Neural crest cell (in vitro differentiated cells): ENCODE measurements at regions not wholly inside any gene's neighbourhood (a gene's known extent, or its start where the extent isn't known, plus 50 kb on each side); places are given as distances from the start of the nearest gene placed in this dataset.
"Not testable (repeated sequence)": the region's sequence is repeated elsewhere in the genome, so short reads cannot be mapped to it uniquely, and the experiment has no call there.

Source experiments
- DNase-seq: peaks from one replicate; pipeline ENCODE4 v3.0.0; 2021; ENCODE audit warnings: low read depth, mixed read lengths, low spot score
- H3K27ac Mint-ChIP-seq: one replicate; pipeline ENCODE4 v1.8.0; 2021; ENCODE audit warnings: mild to moderate bottlenecking, mixed read lengths; ENCODE audit not compliant: unreplicated experiment
- H3K27me3 Mint-ChIP-seq: 2 replicates; pipeline ENCODE4 v1.8.0; 2021; ENCODE audit warnings: low read depth, mild to moderate bottlenecking, mixed read lengths
- H3K36me3 Mint-ChIP-seq: 2 replicates; pipeline ENCODE4 v1.8.0; 2021; ENCODE audit warnings: low read depth, mild to moderate bottlenecking, mixed read lengths
- H3K4me1 Mint-ChIP-seq: 2 replicates; pipeline ENCODE4 v1.8.0; 2021; ENCODE audit warnings: mixed read lengths
- H3K4me3 Mint-ChIP-seq: one replicate; pipeline ENCODE4 v1.8.0; 2021; ENCODE audit warnings: mild to moderate bottlenecking, mixed read lengths
- H3K9me3 Mint-ChIP-seq: 2 replicates; pipeline ENCODE4 v1.8.0; 2021; ENCODE audit warnings: mixed read lengths
- TF ChIP-seq, protein P1 (sequence below): fragments of 200-600 bp; sonication (generic); conservative IDR thresholded peaks from 2 replicates; pipeline ENCODE4 v1.5.0; 2021; ENCODE audit warnings: antibody characterized with exemption, mild to moderate bottlenecking

DNA sequence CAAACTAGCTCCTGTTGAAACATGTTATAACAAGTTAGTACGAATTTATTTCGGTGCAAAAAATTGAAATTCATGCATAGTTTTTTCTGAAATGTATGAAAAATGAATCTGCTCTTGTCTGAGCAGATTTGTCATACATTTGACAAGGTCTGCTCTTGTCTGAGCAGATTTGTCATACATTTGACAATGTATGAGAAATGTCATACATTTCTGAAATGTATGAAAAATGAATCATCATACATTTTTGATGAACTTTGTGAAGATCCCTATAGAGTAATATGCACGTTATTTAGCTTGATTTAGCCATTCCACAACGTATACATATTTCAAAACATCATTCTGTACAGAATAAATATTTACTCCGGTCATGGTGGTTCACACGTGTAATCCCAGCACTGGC is 85.9 kb upstream of the PARP8 start:
- TF ChIP-seq, protein P1, sequence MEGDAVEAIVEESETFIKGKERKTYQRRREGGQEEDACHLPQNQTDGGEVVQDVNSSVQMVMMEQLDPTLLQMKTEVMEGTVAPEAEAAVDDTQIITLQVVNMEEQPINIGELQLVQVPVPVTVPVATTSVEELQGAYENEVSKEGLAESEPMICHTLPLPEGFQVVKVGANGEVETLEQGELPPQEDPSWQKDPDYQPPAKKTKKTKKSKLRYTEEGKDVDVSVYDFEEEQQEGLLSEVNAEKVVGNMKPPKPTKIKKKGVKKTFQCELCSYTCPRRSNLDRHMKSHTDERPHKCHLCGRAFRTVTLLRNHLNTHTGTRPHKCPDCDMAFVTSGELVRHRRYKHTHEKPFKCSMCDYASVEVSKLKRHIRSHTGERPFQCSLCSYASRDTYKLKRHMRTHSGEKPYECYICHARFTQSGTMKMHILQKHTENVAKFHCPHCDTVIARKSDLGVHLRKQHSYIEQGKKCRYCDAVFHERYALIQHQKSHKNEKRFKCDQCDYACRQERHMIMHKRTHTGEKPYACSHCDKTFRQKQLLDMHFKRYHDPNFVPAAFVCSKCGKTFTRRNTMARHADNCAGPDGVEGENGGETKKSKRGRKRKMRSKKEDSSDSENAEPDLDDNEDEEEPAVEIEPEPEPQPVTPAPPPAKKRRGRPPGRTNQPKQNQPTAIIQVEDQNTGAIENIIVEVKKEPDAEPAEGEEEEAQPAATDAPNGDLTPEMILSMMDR, result no peak
- no peak overlapping the region for H3K27ac Mint-ChIP-seq
- H3K9me3 Mint-ChIP-seq, result no peaks in the 10 kb centered on the region
- H3K4me1 Mint-ChIP-seq, result no peaks in the 10 kb centered on the region
- no peak overlapping the region for H3K4me3 Mint-ChIP-seq
- H3K36me3 Mint-ChIP-seq, result no peaks in the 10 kb centered on the region
- no peaks in the 10 kb centered on the region for H3K27me3 Mint-ChIP-seq
- no peak for DNase-seq

DNA sequence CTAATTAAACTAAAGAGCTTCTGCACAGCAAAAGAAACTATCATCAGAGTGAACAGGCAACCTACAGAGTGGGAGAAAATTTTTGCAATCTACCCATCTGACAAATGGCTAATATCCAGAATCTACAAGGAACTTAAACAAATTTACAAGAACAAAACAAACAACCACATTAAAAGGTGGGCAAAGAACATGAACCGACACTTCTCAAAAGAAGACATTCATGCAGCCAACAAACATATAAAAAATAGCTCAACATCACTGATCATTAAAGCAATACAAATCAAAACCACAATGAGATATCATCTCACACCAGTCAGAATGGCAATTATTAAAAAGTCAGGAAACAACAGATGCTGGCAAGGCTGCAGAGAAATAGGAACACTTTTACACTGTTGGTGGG is 84.6 kb upstream of the PARP8 start:
- H3K27me3 Mint-ChIP-seq, H3K9me3 Mint-ChIP-seq, H3K4me3 Mint-ChIP-seq, H3K36me3 Mint-ChIP-seq, DNase-seq, H3K4me1 Mint-ChIP-seq, H3K27ac Mint-ChIP-seq: not testable (repeated sequence)

DNA sequence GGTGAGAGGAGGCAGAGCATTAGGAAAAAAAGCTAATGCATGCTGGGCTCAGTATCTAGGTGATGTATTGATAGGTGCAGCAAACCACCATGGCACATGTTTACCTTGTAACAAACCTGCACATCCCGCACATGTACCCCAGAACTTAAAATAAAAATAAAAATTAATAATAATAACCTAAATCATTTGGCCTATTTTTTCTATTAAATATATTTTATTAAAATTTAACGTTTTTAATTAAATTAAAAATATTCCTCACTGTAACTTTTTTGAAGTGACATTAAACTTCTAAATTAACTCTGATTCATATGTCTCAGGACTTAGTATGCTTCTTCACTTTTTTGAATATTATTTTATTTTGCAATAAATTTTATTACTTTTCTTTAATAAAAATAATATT is 83.7 kb upstream of the PARP8 start:
- no peak for DNase-seq
- H3K4me3 Mint-ChIP-seq, result no peak overlapping the region
- H3K9me3 Mint-ChIP-seq, result no peaks in the 10 kb centered on the region
- H3K4me1 Mint-ChIP-seq, result no peaks in the 10 kb centered on the region
- no peak overlapping the region for H3K27ac Mint-ChIP-seq
- H3K36me3 Mint-ChIP-seq, result no peaks in the 10 kb centered on the region
- no peaks in the 10 kb centered on the region for H3K27me3 Mint-ChIP-seq
- TF ChIP-seq, protein P1, result no peak

DNA sequence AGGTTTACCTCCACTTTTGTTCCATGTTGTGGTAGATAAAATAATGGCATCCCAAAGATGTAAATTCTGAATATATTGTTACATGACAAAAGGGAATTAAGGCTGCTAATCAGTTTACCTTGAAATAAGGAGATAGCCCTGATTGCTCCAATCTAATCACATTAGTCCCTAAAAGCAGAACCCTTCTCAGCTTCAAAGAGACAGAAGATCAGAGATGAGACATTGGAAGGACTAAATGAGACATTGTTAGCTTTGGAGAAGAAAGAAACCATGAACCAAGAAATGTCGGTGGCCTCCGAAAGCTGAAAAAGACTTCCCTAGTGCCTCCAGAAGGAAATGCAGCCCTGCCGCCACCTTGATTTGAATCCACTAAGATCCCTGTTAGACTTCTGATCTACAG is 82.8 kb upstream of the PARP8 start:
- DNase-seq, result no peak
- H3K36me3 Mint-ChIP-seq, result no peaks in the 10 kb centered on the region
- no peak overlapping the region for H3K4me3 Mint-ChIP-seq
- no peaks in the 10 kb centered on the region for H3K9me3 Mint-ChIP-seq
- H3K27me3 Mint-ChIP-seq, result no peaks in the 10 kb centered on the region
- TF ChIP-seq, protein P1, result no peak
- no peak overlapping the region for H3K27ac Mint-ChIP-seq
- no peaks in the 10 kb centered on the region for H3K4me1 Mint-ChIP-seq

DNA sequence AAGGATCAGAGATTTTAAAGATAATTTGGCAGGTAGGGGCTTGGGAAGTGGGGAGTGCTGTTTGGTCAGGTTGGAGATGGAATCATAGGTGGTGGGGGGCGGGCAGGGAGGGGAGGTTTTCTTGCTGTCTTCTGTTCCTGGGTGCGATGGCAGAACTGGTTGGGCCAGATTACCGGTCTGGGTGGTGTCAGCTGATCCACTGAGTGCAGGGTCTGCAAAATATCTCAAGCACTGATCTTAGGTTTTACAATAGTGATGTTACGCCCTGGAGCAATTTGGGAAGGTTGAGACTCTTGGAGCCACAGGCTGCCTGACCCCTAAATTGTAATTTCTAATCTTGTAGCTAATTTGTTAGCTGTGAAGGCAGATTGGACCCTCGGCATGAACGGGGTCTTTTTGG is 78.0 kb upstream of the PARP8 start:
- peak overlapping the region; percentile 28 for H3K27ac Mint-ChIP-seq
- not testable (repeated sequence) for H3K27me3 Mint-ChIP-seq, H3K9me3 Mint-ChIP-seq, DNase-seq, H3K4me1 Mint-ChIP-seq, H3K4me3 Mint-ChIP-seq, H3K36me3 Mint-ChIP-seq

DNA sequence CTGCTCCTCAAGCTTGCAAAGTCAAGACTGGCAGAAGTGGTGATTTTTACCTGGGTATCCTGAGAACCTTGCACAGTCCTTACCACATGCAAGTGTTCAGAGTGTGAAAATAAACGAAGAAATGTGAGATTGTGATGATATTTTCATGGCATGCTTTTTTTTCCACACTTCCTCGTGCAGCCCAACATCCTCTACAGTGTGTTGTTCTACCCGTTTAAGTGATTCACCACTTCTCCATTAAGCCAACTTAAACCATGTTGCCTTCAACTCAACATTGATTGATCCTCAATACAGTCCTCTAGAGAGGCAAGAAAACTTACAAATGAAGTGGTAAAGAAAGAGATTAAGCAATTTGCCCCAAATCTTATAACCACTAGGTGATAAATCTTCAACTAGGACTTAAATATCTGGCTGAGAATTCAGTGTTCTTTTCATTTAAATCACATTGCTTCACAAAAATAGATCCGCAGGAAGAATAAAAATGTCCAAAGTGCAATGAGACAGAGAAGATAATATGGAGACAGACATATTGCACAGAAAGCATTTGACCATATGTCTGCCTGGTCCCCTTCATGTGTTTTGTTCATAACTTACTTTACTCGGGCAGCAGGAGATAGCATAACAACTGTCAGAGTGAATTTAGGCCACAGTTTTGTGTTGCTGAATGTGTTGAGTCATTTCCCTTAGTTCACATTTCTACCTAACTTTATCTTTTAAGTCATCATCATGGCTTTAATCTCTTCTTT is 75.8 kb upstream of the PARP8 start:
- H3K9me3 Mint-ChIP-seq, H3K27ac Mint-ChIP-seq, H3K36me3 Mint-ChIP-seq, H3K27me3 Mint-ChIP-seq, DNase-seq, H3K4me3 Mint-ChIP-seq: not testable (repeated sequence)
- peaks cover 18% of the 10 kb centered on the region for H3K4me1 Mint-ChIP-seq

DNA sequence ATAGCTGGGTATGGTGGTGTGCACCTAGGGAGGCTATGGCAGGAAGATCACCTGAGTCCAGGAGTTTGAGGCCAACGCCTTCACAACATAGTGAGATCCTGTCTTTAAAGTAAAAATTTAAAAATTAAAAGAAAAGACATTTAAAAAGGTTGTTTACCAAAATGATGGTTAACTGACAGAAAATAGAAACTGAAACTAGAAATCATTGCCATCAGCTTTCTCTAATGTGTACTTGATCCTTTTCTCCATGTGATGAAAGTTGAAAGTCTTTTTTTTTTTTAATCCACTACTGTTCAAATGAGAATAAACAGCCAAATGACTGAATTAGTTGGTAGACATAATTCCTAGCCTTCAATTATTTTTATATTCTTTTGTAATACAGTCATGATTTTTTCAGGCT is 75.1 kb upstream of the PARP8 start:
- not testable (repeated sequence) for H3K27me3 Mint-ChIP-seq, H3K4me3 Mint-ChIP-seq, H3K27ac Mint-ChIP-seq, H3K36me3 Mint-ChIP-seq, H3K9me3 Mint-ChIP-seq, DNase-seq
- H3K4me1 Mint-ChIP-seq, result peaks cover 18% of the 10 kb centered on the region
